ENCODE measurements at regions not wholly inside any gene's neighbourhood (a gene's known extent, or its start where the extent isn't known, plus 50 kb on each side); places are given as distances from the start of the nearest gene placed in this dataset.

DNA sequence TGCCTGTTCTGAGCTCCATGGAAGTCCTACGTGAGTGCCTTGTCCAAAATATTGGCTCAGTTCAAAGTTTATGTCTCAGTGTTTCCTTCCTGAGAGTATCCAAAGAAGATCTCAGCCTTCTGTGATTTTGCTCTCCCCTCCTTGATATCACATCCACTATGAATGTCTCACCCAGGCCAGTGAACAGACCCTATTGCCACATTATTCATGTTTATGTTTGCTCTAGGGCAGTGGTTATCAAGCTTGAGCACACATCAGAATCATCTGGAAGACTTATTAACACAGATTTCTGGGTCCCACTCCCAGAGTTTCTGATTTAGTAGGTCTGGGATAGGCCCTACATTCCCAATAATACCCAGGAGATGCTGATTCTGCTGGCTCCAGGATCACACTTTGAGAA lies 145.0 kb upstream of the FGGY start:
- Mint-ChIP-seq H3K27ac (no peak overlapping the region), H3K4me1 (peaks cover 14% of the 10 kb centered on the region), H3K9me3 (ENCODE audit: low read depth) (no peaks in the 10 kb centered on the region), H3K4me3 (no peak overlapping the region), H3K27me3 (no peaks in the 10 kb centered on the region), H3K36me3 (ENCODE audit: low read depth) (no peaks in the 10 kb centered on the region)
- CTCF ChIA-PET, result interaction anchor here (2.8 kb wide), 1 partner anchor 547 kb away, joined by 5 read pairs; no protein-coding TSS in a partner anchor
- ATAC-seq (no peak), DNase-seq (no peak)
- intact Hi-C loops (cut with DNase I, micrococcal nuclease), result no loop called here
- POLR2A ChIA-PET, result no interaction called here

GRCh38 chr1:59152511-59152910 lies 144.4 kb upstream of the FGGY start:
- Mint-ChIP-seq H3K36me3 (ENCODE audit: low read depth) (no peaks in the 10 kb centered on the region), H3K4me3 (no peak overlapping the region), H3K4me1 (peaks cover 9% of the 10 kb centered on the region), H3K27ac (no peak overlapping the region), H3K27me3 (no peaks in the 10 kb centered on the region), H3K9me3 (ENCODE audit: low read depth) (no peaks in the 10 kb centered on the region)
- CTCF ChIA-PET, result interaction anchor here (2.8 kb wide), 1 partner anchor 546 kb away, joined by 5 read pairs; no protein-coding TSS in a partner anchor
- intact Hi-C loops (cut with DNase I, micrococcal nuclease), result no loop called here
- POLR2A ChIA-PET, result no interaction called here
- ATAC-seq, result no peak
- no peak for DNase-seq

GRCh38 chr1:59154401-59154800 lies 142.5 kb upstream of the FGGY start:
- CTCF ChIA-PET, result no interaction called here
- intact Hi-C loops (cut with DNase I, micrococcal nuclease), result no loop called here
- no peak for DNase-seq
- H3K4me3 Mint-ChIP-seq, result no peak overlapping the region
- H3K36me3 Mint-ChIP-seq (ENCODE audit: low read depth), result no peaks in the 10 kb centered on the region
- H3K4me1 Mint-ChIP-seq, result peaks cover 9% of the 10 kb centered on the region
- peaks cover 5% of the 10 kb centered on the region for H3K9me3 Mint-ChIP-seq (ENCODE audit: low read depth)
- POLR2A ChIA-PET, result no interaction called here
- H3K27me3 Mint-ChIP-seq, result no peaks in the 10 kb centered on the region
- no peak overlapping the region for H3K27ac Mint-ChIP-seq
- ATAC-seq, result no peak

DNA sequence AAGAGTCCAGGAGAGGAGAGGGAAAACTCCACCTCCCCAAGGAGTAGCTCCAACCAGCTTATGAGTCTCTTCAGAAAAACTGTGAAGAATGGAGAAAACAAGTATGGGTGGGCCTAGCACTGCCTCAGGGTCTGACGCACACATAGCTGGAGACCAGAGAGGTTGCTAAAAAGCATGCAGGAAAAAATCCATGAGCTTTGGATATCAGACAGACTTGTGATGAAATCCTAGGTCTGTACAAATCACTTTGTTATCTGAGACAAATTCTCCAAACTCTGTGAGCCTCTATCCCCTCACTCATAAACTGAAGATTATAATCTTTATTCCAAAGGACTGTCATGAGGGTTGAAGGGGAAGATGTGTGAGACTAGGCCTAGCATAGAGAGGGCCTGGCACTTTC lies 141.5 kb upstream of the FGGY start:
- Mint-ChIP-seq H3K27ac (no peak overlapping the region), H3K4me3 (no peak overlapping the region), H3K4me1 (peaks cover 7% of the 10 kb centered on the region), H3K9me3 (ENCODE audit: low read depth) (peaks cover 8% of the 10 kb centered on the region), H3K27me3 (no peaks in the 10 kb centered on the region), H3K36me3 (ENCODE audit: low read depth) (no peaks in the 10 kb centered on the region)
- intact Hi-C loops (cut with DNase I, micrococcal nuclease), result no loop called here
- no peak for ATAC-seq
- ChIA-PET POLR2A (no interaction called here), CTCF (no interaction called here)
- DNase-seq, result no peak

- ATAC-seq, result no peak
- no peak for DNase-seq
- Mint-ChIP-seq H3K9me3 (ENCODE audit: low read depth) (peaks cover 8% of the 10 kb centered on the region), H3K4me1 (peaks cover under 1% of the 10 kb centered on the region), H3K36me3 (ENCODE audit: low read depth) (no peaks in the 10 kb centered on the region), H3K27ac (no peak overlapping the region), H3K4me3 (no peak overlapping the region), H3K27me3 (no peaks in the 10 kb centered on the region)
- ChIA-PET CTCF (no interaction called here), POLR2A (no interaction called here)
- intact Hi-C loops (cut with DNase I, micrococcal nuclease), result no loop called here
Observed at GRCh38 chr1:59156051-59156450, 140.8 kb upstream of the FGGY start.

DNA sequence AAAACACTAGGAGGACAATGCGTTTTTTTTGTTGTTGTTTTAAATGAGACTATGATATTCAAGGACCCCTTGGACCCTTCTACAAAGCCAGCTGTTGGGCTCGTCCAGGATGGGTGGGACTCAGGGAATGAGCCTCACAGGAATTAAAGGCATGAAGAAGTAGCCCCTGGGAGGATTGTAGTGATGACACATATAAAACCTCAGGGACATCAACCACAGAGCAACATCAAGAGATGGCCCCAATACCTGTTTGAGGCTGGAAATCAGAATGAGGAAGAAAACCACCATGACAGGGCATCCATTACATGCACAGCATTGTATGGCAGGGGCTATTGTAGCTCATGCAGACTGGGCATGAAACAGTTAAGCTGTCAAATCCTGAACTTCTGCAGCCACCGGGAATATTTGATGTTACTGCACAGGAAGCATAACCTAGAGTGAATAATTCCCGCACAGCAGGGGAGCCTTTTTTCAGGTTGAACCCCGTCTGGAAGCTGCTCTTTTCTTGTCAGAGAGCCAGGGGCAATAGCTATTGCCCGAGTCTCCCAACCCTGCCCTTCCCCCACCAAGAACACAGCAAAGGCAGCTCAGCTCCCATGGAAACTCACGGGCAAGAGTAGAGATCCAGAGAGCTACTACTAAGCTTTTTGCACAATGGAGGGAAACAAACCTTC lies 140.2 kb upstream of the FGGY start:
- ATAC-seq (no peak), DNase-seq (no peak)
- H3K9me3 Mint-ChIP-seq (ENCODE audit: low read depth), result peaks cover 8% of the 10 kb centered on the region
- no peaks in the 10 kb centered on the region for H3K4me1 Mint-ChIP-seq
- ChIA-PET POLR2A (no interaction called here), CTCF (interaction anchor here (0.7 kb wide), 1 partner anchor 246 kb away, joined by 3 read pairs; no protein-coding TSS in a partner anchor)
- no peak overlapping the region for H3K27ac Mint-ChIP-seq
- no peak overlapping the region for H3K4me3 Mint-ChIP-seq
- intact Hi-C loops (cut with DNase I, micrococcal nuclease), result no loop called here
- H3K36me3 Mint-ChIP-seq (ENCODE audit: low read depth), result no peaks in the 10 kb centered on the region
- H3K27me3 Mint-ChIP-seq, result no peaks in the 10 kb centered on the region

DNA sequence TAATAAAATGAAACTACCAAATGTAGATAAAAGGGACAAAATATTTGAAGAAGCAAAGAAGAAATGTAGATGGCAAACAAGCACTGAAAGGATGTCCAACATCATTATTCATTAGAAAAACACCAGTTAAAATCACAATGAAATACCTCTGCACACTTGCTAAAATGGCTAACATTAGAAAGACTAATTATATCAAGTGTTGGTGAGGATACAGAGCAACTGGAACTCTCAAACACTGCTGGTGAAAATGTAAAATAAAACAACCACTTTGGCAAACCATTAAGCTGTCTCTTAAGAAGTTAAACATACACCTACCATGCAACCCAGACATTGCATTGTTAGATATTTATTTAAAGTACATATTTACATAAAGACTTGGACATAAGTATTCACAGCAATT lies 138.6 kb upstream of the FGGY start:
- H3K4me1 Mint-ChIP-seq, result no peaks in the 10 kb centered on the region
- POLR2A ChIA-PET, result no interaction called here
- H3K4me3 Mint-ChIP-seq, result no peak overlapping the region
- intact Hi-C loops (cut with DNase I, micrococcal nuclease), result no loop called here
- CTCF ChIA-PET, result interaction anchor here (0.7 kb wide), 2 partner anchors 27 to 285 kb away, joined by 3 read pairs; no protein-coding TSS in a partner anchor
- H3K27me3 Mint-ChIP-seq, result no peaks in the 10 kb centered on the region
- ATAC-seq (no peak), DNase-seq (no peak)
- H3K36me3 Mint-ChIP-seq (ENCODE audit: low read depth), result no peaks in the 10 kb centered on the region
- H3K27ac Mint-ChIP-seq, result no peak overlapping the region
- H3K9me3 Mint-ChIP-seq (ENCODE audit: low read depth), result peaks cover 8% of the 10 kb centered on the region

GRCh38 chr1:59159557-59160203 lies 137.2 kb upstream of the FGGY start:
- ATAC-seq (no peak), DNase-seq (no peak)
- Mint-ChIP-seq H3K27ac (no peak overlapping the region), H3K9me3 (ENCODE audit: low read depth) (peaks cover 8% of the 10 kb centered on the region), H3K4me1 (no peaks in the 10 kb centered on the region), H3K36me3 (ENCODE audit: low read depth) (no peaks in the 10 kb centered on the region), H3K4me3 (no peak overlapping the region), H3K27me3 (no peaks in the 10 kb centered on the region)
- ChIA-PET CTCF (interaction anchor here (0.8 to 1.7 kb wide), 2 partner anchors 9 to 539 kb away, joined by 4 to 5 read pairs; no protein-coding TSS in a partner anchor), POLR2A (no interaction called here)
- intact Hi-C loops (cut with DNase I, micrococcal nuclease), result no loop called here

DNA sequence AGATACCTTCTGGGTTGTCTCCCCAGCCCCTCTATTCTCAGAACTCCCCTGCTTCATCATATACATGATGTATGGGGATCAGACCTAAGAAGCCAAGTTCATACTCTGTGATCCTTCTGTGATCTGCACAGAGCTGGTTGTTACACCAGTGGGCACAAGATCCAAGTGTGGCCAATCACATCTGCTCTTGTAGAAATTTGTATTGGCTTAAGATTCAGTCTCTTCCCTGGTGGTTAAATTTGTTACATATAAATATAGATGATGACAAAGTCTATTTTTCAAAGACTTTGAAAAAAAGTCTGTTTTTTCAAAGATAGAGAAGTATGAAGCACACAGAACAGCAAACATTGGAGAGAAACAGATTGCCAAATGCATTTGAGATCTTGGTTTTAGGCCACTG lies 135.8 kb upstream of the FGGY start:
- POLR2A ChIA-PET, result no interaction called here
- DNase-seq (no peak), ATAC-seq (no peak)
- intact Hi-C loops (cut with DNase I, micrococcal nuclease), result no loop called here
- Mint-ChIP-seq H3K9me3 (ENCODE audit: low read depth) (peaks cover 8% of the 10 kb centered on the region), H3K27ac (no peak overlapping the region), H3K4me3 (no peak overlapping the region), H3K4me1 (no peaks in the 10 kb centered on the region), H3K27me3 (peaks cover 8% of the 10 kb centered on the region), H3K36me3 (ENCODE audit: low read depth) (no peaks in the 10 kb centered on the region)
- CTCF ChIA-PET, result interaction anchor here (0.7 to 1.7 kb wide), 3 partner anchors 11 to 535 kb away, joined by 4 to 5 read pairs (median 4); no protein-coding TSS in a partner anchor

DNA sequence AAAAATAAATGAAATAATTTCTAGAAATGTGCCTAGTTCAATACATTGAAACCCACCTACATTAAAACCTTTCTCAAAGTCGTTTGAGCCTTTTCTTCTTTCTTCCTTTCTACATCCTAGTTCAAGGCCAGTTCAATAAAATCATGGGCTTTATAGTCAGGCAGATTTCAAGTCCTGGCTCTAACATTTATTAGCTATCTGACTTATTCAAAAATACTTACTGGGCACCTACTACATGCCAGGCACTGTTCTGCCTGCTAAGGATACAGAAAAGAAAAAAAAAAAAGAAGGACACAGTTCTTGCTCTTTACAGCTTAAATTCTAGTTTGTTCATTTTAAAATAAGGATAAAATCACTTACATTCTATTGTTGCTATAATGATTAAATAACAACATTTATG lies 134.2 kb upstream of the FGGY start:
- DNase-seq, result no peak
- intact Hi-C loops (cut with DNase I, micrococcal nuclease), result no loop called here
- H3K4me1 Mint-ChIP-seq, result no peaks in the 10 kb centered on the region
- ChIA-PET CTCF (interaction anchor here (0.6 to 0.7 kb wide), 2 partner anchors 126 to 584 kb away, joined by 3 to 4 read pairs; no protein-coding TSS in a partner anchor), POLR2A (no interaction called here)
- no peak overlapping the region for H3K27ac Mint-ChIP-seq
- H3K36me3 Mint-ChIP-seq (ENCODE audit: low read depth), result no peaks in the 10 kb centered on the region
- H3K4me3 Mint-ChIP-seq, result no peak overlapping the region
- no peak for ATAC-seq
- H3K9me3 Mint-ChIP-seq (ENCODE audit: low read depth), result peaks cover 8% of the 10 kb centered on the region
- peaks cover 8% of the 10 kb centered on the region for H3K27me3 Mint-ChIP-seq

- Mint-ChIP-seq H3K36me3 (ENCODE audit: low read depth) (no peaks in the 10 kb centered on the region), H3K27ac (no peak overlapping the region), H3K9me3 (ENCODE audit: low read depth) (peaks cover 8% of the 10 kb centered on the region), H3K4me3 (no peak overlapping the region), H3K27me3 (peaks cover 8% of the 10 kb centered on the region), H3K4me1 (no peaks in the 10 kb centered on the region)
- ATAC-seq, result no peak
- intact Hi-C loops (cut with DNase I, micrococcal nuclease), result no loop called here
- ChIA-PET POLR2A (interaction anchor here (0.5 kb wide), 1 partner anchor 55 kb away, joined by 13 read pairs; no protein-coding TSS in a partner anchor), CTCF (interaction anchor here (0.6 to 1.4 kb wide), 4 partner anchors 37 to 584 kb away, joined by 3 to 4 read pairs (median 3); no protein-coding TSS in a partner anchor)
- no peak for DNase-seq
Observed at GRCh38 chr1:59163268-59164092, 133.4 kb upstream of the FGGY start.

Data from activated CD4-positive, alpha-beta T cell treated with anti-CD3 and anti-CD28 coated beads for 36 hours (primary cell).